Ishikawa (cell line): ENCODE measurements at regions not wholly inside any gene's neighbourhood (a gene's known extent, or its start where the extent isn't known, plus 50 kb on each side); places are given as distances from the start of the nearest gene placed in this dataset.

ENCODE experiments used
- CEBPB ChIP-seq: IDR thresholded peaks from 2 replicates; pipeline ENCODE4 v1.6.1; 2012
- CREB1 ChIP-seq: IDR thresholded peaks from 2 replicates; pipeline ENCODE4 v1.6.1; 2012; ENCODE audit warnings: low read depth
- EGR1 ChIP-seq: IDR thresholded peaks from 2 replicates; pipeline ENCODE4 v1.6.1; 2012
- EP300 ChIP-seq: IDR thresholded peaks from 2 replicates; pipeline ENCODE4 v1.6.1; 2012; ENCODE audit warnings: borderline replicate concordance
- MAX ChIP-seq: IDR thresholded peaks from 2 replicates; pipeline ENCODE4 v1.6.1; 2012
- NFIC ChIP-seq: IDR thresholded peaks from 2 replicates; pipeline ENCODE4 v1.6.1; 2012
- RAD21 ChIP-seq: IDR thresholded peaks from 2 replicates; pipeline ENCODE4 v1.6.1; 2012; ENCODE audit warnings: low read depth
- TAF1 ChIP-seq: IDR thresholded peaks from 2 replicates; pipeline ENCODE4 v1.6.1; 2012; ENCODE audit warnings: low read depth, mild to moderate bottlenecking
- TCF12 ChIP-seq: IDR thresholded peaks from 2 replicates; pipeline ENCODE4 v1.6.1; 2012; ENCODE audit warnings: low read depth
- USF1 ChIP-seq: IDR thresholded peaks from 2 replicates; pipeline ENCODE4 v1.6.1; 2012
- YY1 ChIP-seq: IDR thresholded peaks from 2 replicates; pipeline ENCODE4 v1.6.1; 2012; ENCODE audit warnings: low read depth
- ZBTB7A ChIP-seq: IDR thresholded peaks from 2 replicates; pipeline ENCODE4 v1.6.1; 2012; ENCODE audit warnings: low read depth
- TF ChIP-seq, protein P1 (sequence below): IDR thresholded peaks from 2 replicates; pipeline ENCODE4 v1.6.1; 2012; ENCODE audit warnings: low read depth, mild to moderate bottlenecking

DNA sequence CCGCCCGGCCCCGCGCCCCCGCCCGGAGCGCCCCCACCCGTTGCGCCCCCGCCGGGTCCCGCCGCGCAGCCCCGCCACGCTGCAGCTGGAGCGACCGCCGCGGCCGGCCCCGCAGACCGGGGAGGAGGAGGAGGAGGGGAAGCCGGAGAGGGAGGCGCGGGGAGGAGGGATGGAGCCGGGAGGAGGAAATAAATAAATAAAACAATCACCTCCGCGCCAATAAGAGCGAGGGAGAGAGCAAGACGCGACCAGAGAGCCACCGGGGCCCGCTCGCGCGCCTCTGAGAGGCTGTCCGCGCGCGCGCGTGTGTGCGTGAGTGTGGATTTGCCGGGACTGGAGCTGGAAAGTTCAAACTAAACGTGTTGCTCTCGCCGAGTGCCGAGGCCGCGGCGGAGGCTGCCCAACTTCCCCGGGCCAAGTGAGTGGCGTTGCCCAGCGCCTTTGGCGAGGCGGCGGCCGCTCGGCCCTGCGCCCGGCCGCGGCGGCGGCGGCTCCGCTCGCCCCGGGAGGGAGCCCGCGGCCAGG is 2184.4 kb upstream of the TENM3 start:
- TF ChIP-seq YY1 (no peak), EGR1 (no peak), TAF1 (no peak), ZBTB7A (no peak), CREB1 (no peak), USF1 (no peak), MAX (peak; percentile 42; the same call in 1 of the 2 replicates), TCF12 (no peak), RAD21 (no peak), EP300 (no peak), CEBPB (no peak), NFIC (no peak)
- TF ChIP-seq, protein P1, sequence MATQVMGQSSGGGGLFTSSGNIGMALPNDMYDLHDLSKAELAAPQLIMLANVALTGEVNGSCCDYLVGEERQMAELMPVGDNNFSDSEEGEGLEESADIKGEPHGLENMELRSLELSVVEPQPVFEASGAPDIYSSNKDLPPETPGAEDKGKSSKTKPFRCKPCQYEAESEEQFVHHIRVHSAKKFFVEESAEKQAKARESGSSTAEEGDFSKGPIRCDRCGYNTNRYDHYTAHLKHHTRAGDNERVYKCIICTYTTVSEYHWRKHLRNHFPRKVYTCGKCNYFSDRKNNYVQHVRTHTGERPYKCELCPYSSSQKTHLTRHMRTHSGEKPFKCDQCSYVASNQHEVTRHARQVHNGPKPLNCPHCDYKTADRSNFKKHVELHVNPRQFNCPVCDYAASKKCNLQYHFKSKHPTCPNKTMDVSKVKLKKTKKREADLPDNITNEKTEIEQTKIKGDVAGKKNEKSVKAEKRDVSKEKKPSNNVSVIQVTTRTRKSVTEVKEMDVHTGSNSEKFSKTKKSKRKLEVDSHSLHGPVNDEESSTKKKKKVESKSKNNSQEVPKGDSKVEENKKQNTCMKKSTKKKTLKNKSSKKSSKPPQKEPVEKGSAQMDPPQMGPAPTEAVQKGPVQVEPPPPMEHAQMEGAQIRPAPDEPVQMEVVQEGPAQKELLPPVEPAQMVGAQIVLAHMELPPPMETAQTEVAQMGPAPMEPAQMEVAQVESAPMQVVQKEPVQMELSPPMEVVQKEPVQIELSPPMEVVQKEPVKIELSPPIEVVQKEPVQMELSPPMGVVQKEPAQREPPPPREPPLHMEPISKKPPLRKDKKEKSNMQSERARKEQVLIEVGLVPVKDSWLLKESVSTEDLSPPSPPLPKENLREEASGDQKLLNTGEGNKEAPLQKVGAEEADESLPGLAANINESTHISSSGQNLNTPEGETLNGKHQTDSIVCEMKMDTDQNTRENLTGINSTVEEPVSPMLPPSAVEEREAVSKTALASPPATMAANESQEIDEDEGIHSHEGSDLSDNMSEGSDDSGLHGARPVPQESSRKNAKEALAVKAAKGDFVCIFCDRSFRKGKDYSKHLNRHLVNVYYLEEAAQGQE: no peak
